WTC11 (cell line): ENCODE measurements at regions not wholly inside any gene's neighbourhood (a gene's known extent, or its start where the extent isn't known, plus 50 kb on each side); places are given as distances from the start of the nearest gene placed in this dataset.

Experiments
- ATAC-seq: fragments of 200-7000 bp; cut with Tn5 transposase; 2 replicates; pipeline ENCODE4 v1.10.0; 2021; ENCODE audit warnings: mild to moderate bottlenecking, moderate library complexity
- CTCF ChIA-PET: fragments of 300-600 bp; sonication (Branson Sonifier 250); formaldehyde crosslinking; loops from one replicate; lab custom pipeline; 2021; ENCODE audit warnings: antibody characterized with exemption; lab: Charles Lee
- POLR2A ChIA-PET: fragments of 350-600 bp; sonication (Branson Sonifier 250); formaldehyde crosslinking; loops from one replicate; lab custom pipeline; 2021; ENCODE audit warnings: antibody characterized with exemption; lab: Charles Lee
- DNase-seq: peaks from one replicate; pipeline ENCODE4 v3.0.0; 2021; ENCODE audit warnings: low spot score
- H3K27ac Mint-ChIP-seq: 2 replicates; pipeline ENCODE4 v1.8.0; 2021; ENCODE audit warnings: mixed read lengths
- H3K27me3 Mint-ChIP-seq: 2 replicates; pipeline ENCODE4 v1.8.0; 2021; ENCODE audit warnings: low read depth, mild to moderate bottlenecking, moderate library complexity, mixed read lengths
- H3K36me3 Mint-ChIP-seq: 2 replicates; pipeline ENCODE4 v1.8.0; 2021; ENCODE audit warnings: mixed read lengths
- H3K4me1 Mint-ChIP-seq: 2 replicates; pipeline ENCODE4 v1.8.0; 2022; ENCODE audit warnings: mixed read lengths
- H3K4me3 Mint-ChIP-seq: 2 replicates; pipeline ENCODE4 v1.8.0; 2021; ENCODE audit warnings: mild to moderate bottlenecking, moderate library complexity, mixed read lengths
- H3K9me3 Mint-ChIP-seq: 2 replicates; pipeline ENCODE4 v1.8.0; 2021; ENCODE audit warnings: mixed read lengths
- CBFB ChIP-seq: sonication (generic); formaldehyde crosslinking; IDR thresholded peaks from 2 replicates; pipeline ENCODE4 v1.8.1; 2022; ENCODE audit warnings: mild to moderate bottlenecking, low read depth, missing genetic modification reagents
- CREB1 ChIP-seq: sonication (generic); formaldehyde crosslinking; IDR thresholded peaks from 2 replicates; pipeline ENCODE4 v1.8.0; 2023; ENCODE audit warnings: mild to moderate bottlenecking, missing genetic modification reagents
- ELF4 ChIP-seq: sonication (generic); formaldehyde crosslinking; IDR thresholded peaks from 2 replicates; pipeline ENCODE4 v1.8.1; 2022; ENCODE audit warnings: low read depth, mild to moderate bottlenecking, moderate library complexity, missing genetic modification reagents
- FOXJ3 ChIP-seq: sonication (generic); formaldehyde crosslinking; IDR thresholded peaks from 2 replicates; pipeline ENCODE4 v1.9.0; 2021; ENCODE audit warnings: missing genetic modification reagents, mild to moderate bottlenecking, borderline replicate concordance
- GRHL2 ChIP-seq: fragments of 250-450 bp; sonication (Bioruptor Pico); IDR thresholded peaks from 2 replicates; pipeline ENCODE4 v1.8.0; 2022; ENCODE audit warnings: mild to moderate bottlenecking, moderate library complexity; ENCODE audit not compliant: insufficient replicate concordance, severe bottlenecking
- JUN ChIP-seq: sonication (generic); formaldehyde crosslinking; IDR thresholded peaks from 2 replicates; pipeline ENCODE4 v1.8.0; 2023; ENCODE audit warnings: mild to moderate bottlenecking, missing genetic modification reagents
- PRRX2 ChIP-seq: fragments of 250-450 bp; sonication (Bioruptor Pico); IDR thresholded peaks from 2 replicates; pipeline ENCODE4 v1.8.0; 2021; ENCODE audit warnings: mild to moderate bottlenecking
- RELA ChIP-seq: sonication (generic); formaldehyde crosslinking; IDR thresholded peaks from 2 replicates; pipeline ENCODE4 v1.8.1; 2022; ENCODE audit warnings: missing genetic modification reagents, mild to moderate bottlenecking, borderline replicate concordance
- SMAD3 ChIP-seq: sonication (generic); formaldehyde crosslinking; IDR thresholded peaks from 2 replicates; pipeline ENCODE4 v1.8.0; 2022; ENCODE audit warnings: missing genetic modification reagents, mild to moderate bottlenecking, borderline replicate concordance
- TEAD1 ChIP-seq: sonication (generic); formaldehyde crosslinking; IDR thresholded peaks from 2 replicates; pipeline ENCODE4 v1.8.0; 2022; ENCODE audit warnings: mild to moderate bottlenecking, missing genetic modification reagents
- ZNF219 ChIP-seq: sonication (generic); formaldehyde crosslinking; IDR thresholded peaks from 2 replicates; pipeline ENCODE4 v1.8.0; 2023; ENCODE audit warnings: missing genetic modification reagents, mild to moderate bottlenecking, borderline replicate concordance
- ZNF232 ChIP-seq: sonication (generic); formaldehyde crosslinking; IDR thresholded peaks from 2 replicates; pipeline ENCODE4 v1.8.0; 2022; ENCODE audit warnings: mild to moderate bottlenecking, missing genetic modification reagents
- ZNF317 ChIP-seq: sonication (generic); formaldehyde crosslinking; IDR thresholded peaks from 2 replicates; pipeline ENCODE4 v1.8.1; 2023; ENCODE audit warnings: low read depth, mild to moderate bottlenecking, moderate library complexity, missing genetic modification reagents, borderline replicate concordance
- TF ChIP-seq, protein P1 (sequence below): sonication (generic); formaldehyde crosslinking; conservative IDR thresholded peaks from 2 replicates; pipeline ENCODE4 v1.8.1; 2023; ENCODE audit warnings: mild to moderate bottlenecking, low read depth, missing genetic modification reagents, moderate library complexity
- TF ChIP-seq, protein P2 (sequence below): sonication (generic); formaldehyde crosslinking; IDR thresholded peaks from 2 replicates; pipeline ENCODE4 v1.8.1; 2022; ENCODE audit warnings: missing genetic modification reagents, borderline replicate concordance
- TF ChIP-seq, protein P3 (sequence below): sonication (generic); formaldehyde crosslinking; IDR thresholded peaks from 2 replicates; pipeline ENCODE4 v1.8.0; 2023; ENCODE audit warnings: missing genetic modification reagents, mild to moderate bottlenecking, borderline replicate concordance
- TF ChIP-seq, protein P4 (sequence below): fragments of 250-450 bp; sonication (Bioruptor Pico); IDR thresholded peaks from 2 replicates; pipeline ENCODE4 v1.8.0; 2021; ENCODE audit warnings: mild to moderate bottlenecking
- TF ChIP-seq, protein P5 (sequence below): sonication (generic); formaldehyde crosslinking; IDR thresholded peaks from 2 replicates; pipeline ENCODE4 v1.8.0; 2022; ENCODE audit warnings: missing genetic modification reagents
- TF ChIP-seq, protein P6 (sequence below): sonication (generic); formaldehyde crosslinking; IDR thresholded peaks from 2 replicates; pipeline ENCODE4 v1.8.1; 2023; ENCODE audit warnings: mild to moderate bottlenecking, missing genetic modification reagents
- TF ChIP-seq, protein P7 (sequence below): sonication (generic); formaldehyde crosslinking; IDR thresholded peaks from 2 replicates; pipeline ENCODE4 v1.8.0; 2022; ENCODE audit warnings: mild to moderate bottlenecking, missing genetic modification reagents

DNA sequence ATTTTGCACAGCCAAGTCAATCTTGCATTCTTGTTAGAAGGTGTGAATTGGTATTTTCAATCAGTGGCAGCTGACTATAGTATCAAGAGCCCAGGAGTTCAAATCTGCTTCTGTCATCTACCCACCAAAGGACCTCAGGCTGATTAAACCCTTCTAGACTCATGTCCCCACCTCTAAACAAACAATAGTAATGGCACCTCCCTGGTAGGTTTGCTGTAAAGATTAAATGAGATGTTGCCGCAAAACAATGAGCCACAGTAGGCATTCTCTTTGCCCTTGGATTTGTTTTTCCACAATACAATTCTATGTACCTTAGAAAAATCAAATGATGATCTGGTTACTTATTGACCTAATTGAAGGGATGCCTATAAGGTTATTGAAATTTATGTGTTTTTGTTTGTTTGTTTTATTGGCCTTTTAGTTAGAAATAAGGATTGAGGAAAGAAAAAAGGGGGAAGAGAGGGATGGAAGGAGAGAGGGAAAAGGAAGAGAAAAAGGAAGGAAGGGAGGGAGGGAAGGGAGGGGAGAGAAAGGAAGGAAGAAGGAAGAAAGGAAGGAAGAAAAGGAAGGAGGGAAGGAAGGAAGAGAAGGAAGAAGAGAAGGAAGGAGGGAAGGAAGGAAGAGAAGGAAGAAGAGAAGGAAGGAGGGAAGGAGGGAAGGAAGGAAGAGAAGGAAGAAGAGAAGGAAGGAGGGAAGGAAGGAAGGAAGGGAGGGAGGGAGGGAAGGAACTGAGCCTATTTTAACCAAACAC lies 110.7 kb downstream of the ETS2 start (continued):
- TF ChIP-seq, protein P1, sequence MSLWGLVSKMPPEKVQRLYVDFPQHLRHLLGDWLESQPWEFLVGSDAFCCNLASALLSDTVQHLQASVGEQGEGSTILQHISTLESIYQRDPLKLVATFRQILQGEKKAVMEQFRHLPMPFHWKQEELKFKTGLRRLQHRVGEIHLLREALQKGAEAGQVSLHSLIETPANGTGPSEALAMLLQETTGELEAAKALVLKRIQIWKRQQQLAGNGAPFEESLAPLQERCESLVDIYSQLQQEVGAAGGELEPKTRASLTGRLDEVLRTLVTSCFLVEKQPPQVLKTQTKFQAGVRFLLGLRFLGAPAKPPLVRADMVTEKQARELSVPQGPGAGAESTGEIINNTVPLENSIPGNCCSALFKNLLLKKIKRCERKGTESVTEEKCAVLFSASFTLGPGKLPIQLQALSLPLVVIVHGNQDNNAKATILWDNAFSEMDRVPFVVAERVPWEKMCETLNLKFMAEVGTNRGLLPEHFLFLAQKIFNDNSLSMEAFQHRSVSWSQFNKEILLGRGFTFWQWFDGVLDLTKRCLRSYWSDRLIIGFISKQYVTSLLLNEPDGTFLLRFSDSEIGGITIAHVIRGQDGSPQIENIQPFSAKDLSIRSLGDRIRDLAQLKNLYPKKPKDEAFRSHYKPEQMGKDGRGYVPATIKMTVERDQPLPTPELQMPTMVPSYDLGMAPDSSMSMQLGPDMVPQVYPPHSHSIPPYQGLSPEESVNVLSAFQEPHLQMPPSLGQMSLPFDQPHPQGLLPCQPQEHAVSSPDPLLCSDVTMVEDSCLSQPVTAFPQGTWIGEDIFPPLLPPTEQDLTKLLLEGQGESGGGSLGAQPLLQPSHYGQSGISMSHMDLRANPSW: no peak
- no peak for TF ChIP-seq CBFB (CRISPR knock-in tag)
- TF ChIP-seq, protein P2, sequence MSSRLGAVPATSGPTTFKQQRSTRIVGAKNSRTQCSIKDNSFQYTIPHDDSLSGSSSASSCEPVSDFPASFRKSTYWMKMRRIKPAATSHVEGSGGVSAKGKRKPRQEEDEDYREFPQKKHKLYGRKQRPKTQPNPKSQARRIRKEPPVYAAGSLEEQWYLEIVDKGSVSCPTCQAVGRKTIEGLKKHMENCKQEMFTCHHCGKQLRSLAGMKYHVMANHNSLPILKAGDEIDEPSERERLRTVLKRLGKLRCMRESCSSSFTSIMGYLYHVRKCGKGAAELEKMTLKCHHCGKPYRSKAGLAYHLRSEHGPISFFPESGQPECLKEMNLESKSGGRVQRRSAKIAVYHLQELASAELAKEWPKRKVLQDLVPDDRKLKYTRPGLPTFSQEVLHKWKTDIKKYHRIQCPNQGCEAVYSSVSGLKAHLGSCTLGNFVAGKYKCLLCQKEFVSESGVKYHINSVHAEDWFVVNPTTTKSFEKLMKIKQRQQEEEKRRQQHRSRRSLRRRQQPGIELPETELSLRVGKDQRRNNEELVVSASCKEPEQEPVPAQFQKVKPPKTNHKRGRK (CRISPR knock-in tag): no peak
- TF ChIP-seq SMAD3 (CRISPR knock-in tag): no peak
- no peak for TF ChIP-seq FOXJ3 (CRISPR knock-in tag)
- TF ChIP-seq, protein P3, sequence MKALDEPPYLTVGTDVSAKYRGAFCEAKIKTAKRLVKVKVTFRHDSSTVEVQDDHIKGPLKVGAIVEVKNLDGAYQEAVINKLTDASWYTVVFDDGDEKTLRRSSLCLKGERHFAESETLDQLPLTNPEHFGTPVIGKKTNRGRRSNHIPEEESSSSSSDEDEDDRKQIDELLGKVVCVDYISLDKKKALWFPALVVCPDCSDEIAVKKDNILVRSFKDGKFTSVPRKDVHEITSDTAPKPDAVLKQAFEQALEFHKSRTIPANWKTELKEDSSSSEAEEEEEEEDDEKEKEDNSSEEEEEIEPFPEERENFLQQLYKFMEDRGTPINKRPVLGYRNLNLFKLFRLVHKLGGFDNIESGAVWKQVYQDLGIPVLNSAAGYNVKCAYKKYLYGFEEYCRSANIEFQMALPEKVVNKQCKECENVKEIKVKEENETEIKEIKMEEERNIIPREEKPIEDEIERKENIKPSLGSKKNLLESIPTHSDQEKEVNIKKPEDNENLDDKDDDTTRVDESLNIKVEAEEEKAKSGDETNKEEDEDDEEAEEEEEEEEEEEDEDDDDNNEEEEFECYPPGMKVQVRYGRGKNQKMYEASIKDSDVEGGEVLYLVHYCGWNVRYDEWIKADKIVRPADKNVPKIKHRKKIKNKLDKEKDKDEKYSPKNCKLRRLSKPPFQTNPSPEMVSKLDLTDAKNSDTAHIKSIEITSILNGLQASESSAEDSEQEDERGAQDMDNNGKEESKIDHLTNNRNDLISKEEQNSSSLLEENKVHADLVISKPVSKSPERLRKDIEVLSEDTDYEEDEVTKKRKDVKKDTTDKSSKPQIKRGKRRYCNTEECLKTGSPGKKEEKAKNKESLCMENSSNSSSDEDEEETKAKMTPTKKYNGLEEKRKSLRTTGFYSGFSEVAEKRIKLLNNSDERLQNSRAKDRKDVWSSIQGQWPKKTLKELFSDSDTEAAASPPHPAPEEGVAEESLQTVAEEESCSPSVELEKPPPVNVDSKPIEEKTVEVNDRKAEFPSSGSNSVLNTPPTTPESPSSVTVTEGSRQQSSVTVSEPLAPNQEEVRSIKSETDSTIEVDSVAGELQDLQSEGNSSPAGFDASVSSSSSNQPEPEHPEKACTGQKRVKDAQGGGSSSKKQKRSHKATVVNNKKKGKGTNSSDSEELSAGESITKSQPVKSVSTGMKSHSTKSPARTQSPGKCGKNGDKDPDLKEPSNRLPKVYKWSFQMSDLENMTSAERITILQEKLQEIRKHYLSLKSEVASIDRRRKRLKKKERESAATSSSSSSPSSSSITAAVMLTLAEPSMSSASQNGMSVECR (CRISPR knock-in tag): no peak
- no peak for TF ChIP-seq ZNF317
- TF ChIP-seq GRHL2 (CRISPR knock-in tag): no peak
- TF ChIP-seq, protein P4, sequence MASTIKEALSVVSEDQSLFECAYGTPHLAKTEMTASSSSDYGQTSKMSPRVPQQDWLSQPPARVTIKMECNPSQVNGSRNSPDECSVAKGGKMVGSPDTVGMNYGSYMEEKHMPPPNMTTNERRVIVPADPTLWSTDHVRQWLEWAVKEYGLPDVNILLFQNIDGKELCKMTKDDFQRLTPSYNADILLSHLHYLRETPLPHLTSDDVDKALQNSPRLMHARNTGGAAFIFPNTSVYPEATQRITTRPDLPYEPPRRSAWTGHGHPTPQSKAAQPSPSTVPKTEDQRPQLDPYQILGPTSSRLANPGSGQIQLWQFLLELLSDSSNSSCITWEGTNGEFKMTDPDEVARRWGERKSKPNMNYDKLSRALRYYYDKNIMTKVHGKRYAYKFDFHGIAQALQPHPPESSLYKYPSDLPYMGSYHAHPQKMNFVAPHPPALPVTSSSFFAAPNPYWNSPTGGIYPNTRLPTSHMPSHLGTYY (CRISPR knock-in tag): no peak
- TF ChIP-seq RELA (CRISPR knock-in tag): no peak

DNA sequence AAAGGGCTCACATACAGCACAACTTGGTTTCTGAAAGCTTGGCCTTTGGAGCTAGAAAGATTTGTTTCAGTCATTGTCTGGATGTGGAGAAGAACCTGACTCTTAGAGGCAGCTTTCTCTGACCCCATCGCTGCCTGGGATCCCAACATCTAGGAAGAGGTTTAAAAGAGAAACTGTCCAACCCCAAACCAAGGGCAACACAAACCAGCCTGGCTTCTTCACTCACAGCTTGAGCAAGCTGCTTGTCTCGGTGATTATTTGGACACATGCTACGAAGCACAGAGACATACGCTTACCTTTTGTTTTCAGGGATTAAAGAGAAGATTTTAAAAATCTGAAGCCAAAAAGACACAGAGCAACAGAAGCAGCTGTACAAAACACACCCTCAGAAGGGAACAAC lies 109.8 kb downstream of the ETS2 start:
- H3K4me1 Mint-ChIP-seq: peaks cover 22% of the 10 kb centered on the region
- DNase-seq (no peak), ATAC-seq (no peak)
- peaks cover 14% of the 10 kb centered on the region for H3K27me3 Mint-ChIP-seq
- ChIA-PET CTCF (interaction anchor here (0.9 to 1.4 kb wide), 3 partner anchors 75 to 410 kb away, joined by 3 to 4 read pairs (median 3); no protein-coding TSS in a partner anchor), POLR2A (interaction anchor here (1.1 kb wide), 1 partner anchor 115 kb away, joined by 3 read pairs; no protein-coding TSS in a partner anchor)
- no peak overlapping the region for H3K4me3 Mint-ChIP-seq
- no peaks in the 10 kb centered on the region for H3K36me3 Mint-ChIP-seq
- H3K9me3 Mint-ChIP-seq: no peaks in the 10 kb centered on the region
- H3K27ac Mint-ChIP-seq: no peak overlapping the region
- TF ChIP-seq, protein P5, sequence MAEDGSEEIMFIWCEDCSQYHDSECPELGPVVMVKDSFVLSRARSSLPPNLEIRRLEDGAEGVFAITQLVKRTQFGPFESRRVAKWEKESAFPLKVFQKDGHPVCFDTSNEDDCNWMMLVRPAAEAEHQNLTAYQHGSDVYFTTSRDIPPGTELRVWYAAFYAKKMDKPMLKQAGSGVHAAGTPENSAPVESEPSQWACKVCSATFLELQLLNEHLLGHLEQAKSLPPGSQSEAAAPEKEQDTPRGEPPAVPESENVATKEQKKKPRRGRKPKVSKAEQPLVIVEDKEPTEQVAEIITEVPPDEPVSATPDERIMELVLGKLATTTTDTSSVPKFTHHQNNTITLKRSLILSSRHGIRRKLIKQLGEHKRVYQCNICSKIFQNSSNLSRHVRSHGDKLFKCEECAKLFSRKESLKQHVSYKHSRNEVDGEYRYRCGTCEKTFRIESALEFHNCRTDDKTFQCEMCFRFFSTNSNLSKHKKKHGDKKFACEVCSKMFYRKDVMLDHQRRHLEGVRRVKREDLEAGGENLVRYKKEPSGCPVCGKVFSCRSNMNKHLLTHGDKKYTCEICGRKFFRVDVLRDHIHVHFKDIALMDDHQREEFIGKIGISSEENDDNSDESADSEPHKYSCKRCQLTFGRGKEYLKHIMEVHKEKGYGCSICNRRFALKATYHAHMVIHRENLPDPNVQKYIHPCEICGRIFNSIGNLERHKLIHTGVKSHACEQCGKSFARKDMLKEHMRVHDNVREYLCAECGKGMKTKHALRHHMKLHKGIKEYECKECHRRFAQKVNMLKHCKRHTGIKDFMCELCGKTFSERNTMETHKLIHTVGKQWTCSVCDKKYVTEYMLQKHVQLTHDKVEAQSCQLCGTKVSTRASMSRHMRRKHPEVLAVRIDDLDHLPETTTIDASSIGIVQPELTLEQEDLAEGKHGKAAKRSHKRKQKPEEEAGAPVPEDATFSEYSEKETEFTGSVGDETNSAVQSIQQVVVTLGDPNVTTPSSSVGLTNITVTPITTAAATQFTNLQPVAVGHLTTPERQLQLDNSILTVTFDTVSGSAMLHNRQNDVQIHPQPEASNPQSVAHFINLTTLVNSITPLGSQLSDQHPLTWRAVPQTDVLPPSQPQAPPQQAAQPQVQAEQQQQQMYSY (CRISPR knock-in tag): no peak
- TF ChIP-seq ZNF232 (CRISPR knock-in tag): no peak
- TF ChIP-seq PRRX2 (CRISPR knock-in tag): no peak
- no peak for TF ChIP-seq JUN (CRISPR knock-in tag)
- no peak for TF ChIP-seq CREB1 (CRISPR knock-in tag)
- TF ChIP-seq TEAD1 (CRISPR knock-in tag): no peak
- TF ChIP-seq, protein P6, sequence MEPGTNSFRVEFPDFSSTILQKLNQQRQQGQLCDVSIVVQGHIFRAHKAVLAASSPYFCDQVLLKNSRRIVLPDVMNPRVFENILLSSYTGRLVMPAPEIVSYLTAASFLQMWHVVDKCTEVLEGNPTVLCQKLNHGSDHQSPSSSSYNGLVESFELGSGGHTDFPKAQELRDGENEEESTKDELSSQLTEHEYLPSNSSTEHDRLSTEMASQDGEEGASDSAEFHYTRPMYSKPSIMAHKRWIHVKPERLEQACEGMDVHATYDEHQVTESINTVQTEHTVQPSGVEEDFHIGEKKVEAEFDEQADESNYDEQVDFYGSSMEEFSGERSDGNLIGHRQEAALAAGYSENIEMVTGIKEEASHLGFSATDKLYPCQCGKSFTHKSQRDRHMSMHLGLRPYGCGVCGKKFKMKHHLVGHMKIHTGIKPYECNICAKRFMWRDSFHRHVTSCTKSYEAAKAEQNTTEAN (CRISPR knock-in tag): no peak
- no peak for TF ChIP-seq ELF4
- TF ChIP-seq ZNF219 (CRISPR knock-in tag): no peak
- TF ChIP-seq, protein P7, sequence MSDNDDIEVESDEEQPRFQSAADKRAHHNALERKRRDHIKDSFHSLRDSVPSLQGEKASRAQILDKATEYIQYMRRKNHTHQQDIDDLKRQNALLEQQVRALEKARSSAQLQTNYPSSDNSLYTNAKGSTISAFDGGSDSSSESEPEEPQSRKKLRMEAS: no peak
